H1 (cell line): ENCODE measurements at regions not wholly inside any gene's neighbourhood (a gene's known extent, or its start where the extent isn't known, plus 50 kb on each side); places are given as distances from the start of the nearest gene placed in this dataset.

Experiments
- CTCF ChIA-PET: fragments of 300-600 bp; sonication (Branson Sonifier 250); formaldehyde crosslinking; loops from one replicate; lab custom pipeline; 2021; ENCODE audit not compliant: partially characterized antibody; lab: Charles Lee
- POLR2A ChIA-PET: fragments of 300-600 bp; sonication (Branson Sonifier 250); formaldehyde crosslinking; loops from one replicate; lab custom pipeline; 2021; ENCODE audit warnings: inconsistent platforms; ENCODE audit not compliant: partially characterized antibody; lab: Charles Lee
- DNase-seq, 2 experiments: peaks; one replicate each; pipeline versions ENCODE4 v3.0.0 to v3.0.0-alpha.2; 2010 to 2022; ENCODE audit warnings: low spot score in 2 of 2, low read depth in 1 of 2, mixed read lengths in 1 of 2
- FAIRE-seq: peaks from 2 replicates; lab custom pipeline; 2011; peaks lifted over from hg19 to GRCh38; lab: Jason Lieb, UNC
- H2AFZ ChIP-seq: 2 replicates; pipeline ENCODE4 v1.8.1; 2012; ENCODE audit warnings: low read length, inconsistent platforms
- H2AK5ac ChIP-seq: 2 replicates; pipeline ENCODE4 v1.6.1; 2013; ENCODE audit warnings: low read depth, low read length
- H2BK120ac ChIP-seq: replicated peaks from 2 replicates; pipeline ENCODE3; 2013; ENCODE audit warnings: low read depth, low read length, inconsistent platforms
- H2BK12ac ChIP-seq: 2 replicates; pipeline ENCODE4 v1.6.1; 2013; ENCODE audit warnings: low read depth, low read length
- H2BK15ac ChIP-seq: 2 replicates; pipeline ENCODE4 v1.6.1; 2013; ENCODE audit warnings: low read length
- H2BK20ac ChIP-seq: 2 replicates; pipeline ENCODE4 v1.6.1; 2013; ENCODE audit warnings: low read length
- H2BK5ac ChIP-seq: 2 replicates; pipeline ENCODE4 v1.6.1; 2013; ENCODE audit warnings: low read depth, low read length
- H3K14ac ChIP-seq: 2 replicates; pipeline ENCODE4 v1.6.1; 2013; ENCODE audit warnings: inconsistent platforms; ENCODE audit not compliant: insufficient read length
- H3K18ac ChIP-seq: 2 replicates; pipeline ENCODE4 v1.6.1; 2013; ENCODE audit warnings: low read length; ENCODE audit errors: extremely low read depth
- H3K23ac ChIP-seq: 2 replicates; pipeline ENCODE4 v1.6.1; 2013; ENCODE audit warnings: inconsistent platforms; ENCODE audit not compliant: insufficient read length
- H3K23me2 ChIP-seq: 2 replicates; pipeline ENCODE4 v1.6.1; 2013; ENCODE audit warnings: low read depth, low read length
- H3K27ac ChIP-seq: 2 replicates; pipeline ENCODE4 v1.6.1; 2011; ENCODE audit warnings: low read depth, low read length, inconsistent platforms
- H3K27me3 ChIP-seq, 4 experiments: replicated peaks in 1 of 4; 1 replicate in 1 of 4; 2 replicates in 3 of 4; pipeline versions ENCODE4 v1.6.1 to v1.8.1; 2011 to 2013; ENCODE audit warnings: low read length in 3 of 4, mild to moderate bottlenecking in 3 of 4, inconsistent platforms in 2 of 4, mixed read lengths in 2 of 4, moderate library complexity in 1 of 4; ENCODE audit not compliant: control insufficient read depth in 3 of 4, insufficient read depth in 3 of 4; ENCODE audit errors: extremely low read depth in 1 of 4
- H3K36me3 ChIP-seq, 4 experiments: 2 replicates each; pipeline versions ENCODE4 v1.6.1 to v1.8.1; 2011 to 2013; ENCODE audit warnings: mild to moderate bottlenecking in 4 of 4, low read length in 3 of 4, moderate library complexity in 2 of 4, control low read depth in 1 of 4, inconsistent platforms in 1 of 4; ENCODE audit not compliant: insufficient read depth in 4 of 4, control insufficient read depth in 2 of 4
- H3K4ac ChIP-seq: replicated peaks from 2 replicates; pipeline ENCODE3; 2013; ENCODE audit warnings: low read length, low read depth, mixed read lengths, inconsistent platforms; ENCODE audit not compliant: insufficient read length
- H3K4me1 ChIP-seq, 4 experiments: replicated peaks in 1 of 4; 1 replicate in 1 of 4; 2 replicates in 3 of 4; pipeline versions ENCODE4 v1.6.1 to v1.8.1; 2011 to 2013; ENCODE audit warnings: low read length in 3 of 4, inconsistent platforms in 2 of 4, mixed read lengths in 1 of 4; ENCODE audit not compliant: insufficient read depth in 4 of 4, control insufficient read depth in 3 of 4
- H3K4me2 ChIP-seq, 2 experiments: 2 replicates each; pipeline versions ENCODE4 v1.6.1 to v1.8.1; 2011 to 2013; ENCODE audit warnings: low read depth in 2 of 2, low read length in 2 of 2, control low read depth in 1 of 2, inconsistent platforms in 1 of 2, mild to moderate bottlenecking in 1 of 2; ENCODE audit not compliant: insufficient read depth in 1 of 2
- H3K4me3 ChIP-seq, 4 experiments: fragments of 200-600, 300-600 bp in 1 of 4; sonication (generic), shearing (Covaris generic), sonication (Bioruptor Twin) in 1 of 4; 2 replicates each; pipeline versions ENCODE4 v1.5.1 to v1.8.1; 2011 to 2016; ENCODE audit warnings: low read length in 4 of 4, low read depth in 3 of 4, control low read depth in 2 of 4, inconsistent platforms in 2 of 4, mild to moderate bottlenecking in 2 of 4, mixed read lengths in 1 of 4, moderate library complexity in 1 of 4; ENCODE audit not compliant: insufficient read depth in 2 of 4; ENCODE audit errors: extremely low read depth in 1 of 4
- H3K56ac ChIP-seq: replicated peaks from 2 replicates; pipeline ENCODE3; 2013; ENCODE audit warnings: low read depth, mild to moderate bottlenecking, mixed read lengths, low read length, inconsistent platforms; ENCODE audit not compliant: insufficient read length
- H3K79me1 ChIP-seq: 2 replicates; pipeline ENCODE4 v1.6.1; 2013; ENCODE audit warnings: low read depth, low read length, control low read depth
- H3K79me2 ChIP-seq, 2 experiments: 2 replicates each; pipeline versions ENCODE4 v1.6.1 to v1.8.1; 2012 to 2013; ENCODE audit warnings: low read length in 2 of 2, mild to moderate bottlenecking in 2 of 2, inconsistent platforms in 1 of 2; ENCODE audit not compliant: insufficient read depth in 2 of 2, control insufficient read depth in 1 of 2
- H3K9ac ChIP-seq, 4 experiments: replicated peaks in 1 of 4; 1 replicate in 1 of 4; 2 replicates in 3 of 4; pipeline versions ENCODE4 v1.6.1 to v1.8.1; 2011 to 2013; ENCODE audit warnings: low read depth in 3 of 4, low read length in 3 of 4, control low read depth in 2 of 4, mild to moderate bottlenecking in 2 of 4, moderate library complexity in 2 of 4, inconsistent platforms in 1 of 4; ENCODE audit errors: extremely low read depth in 1 of 4
- H3K9me3 ChIP-seq, 2 experiments: 2 replicates each; pipeline versions ENCODE4 v1.6.1 to v1.8.1; 2012 to 2013; ENCODE audit warnings: mild to moderate bottlenecking in 2 of 2, moderate library complexity in 2 of 2, control low read depth in 1 of 2, inconsistent platforms in 1 of 2, low read depth in 1 of 2, low read length in 1 of 2, mixed read lengths in 1 of 2; ENCODE audit not compliant: insufficient read depth in 2 of 2
- H4K20me1 ChIP-seq, 2 experiments: replicated peaks in 1 of 2; 2 replicates each; pipeline versions ENCODE3 to v1.8.1; 2011 to 2013; ENCODE audit warnings: inconsistent platforms in 2 of 2, low read length in 2 of 2, mild to moderate bottlenecking in 1 of 2; ENCODE audit not compliant: insufficient read depth in 2 of 2, control insufficient read depth in 1 of 2
- H4K5ac ChIP-seq: 2 replicates; pipeline ENCODE4 v1.6.1; 2013; ENCODE audit warnings: low read length, low read depth, mixed read lengths, inconsistent platforms; ENCODE audit not compliant: insufficient read length
- H4K8ac ChIP-seq: 2 replicates; pipeline ENCODE4 v1.8.0; 2013; ENCODE audit warnings: mild to moderate bottlenecking, moderate library complexity, low read length, inconsistent platforms; ENCODE audit not compliant: insufficient read depth; ENCODE audit errors: extremely low read depth
- H4K91ac ChIP-seq: replicated peaks from 2 replicates; pipeline ENCODE3; 2013; ENCODE audit warnings: low read length, mixed read lengths, inconsistent platforms; ENCODE audit not compliant: insufficient read length
- BACH1 ChIP-seq: IDR thresholded peaks from 2 replicates; pipeline ENCODE4 v1.6.1; 2012; ENCODE audit warnings: low read length, improper control_type of control experiment
- CHD1 ChIP-seq: IDR thresholded peaks from 2 replicates; pipeline ENCODE4 v1.6.1; 2012; ENCODE audit warnings: low read depth, low read length, improper control_type of control experiment
- EP300 ChIP-seq, 2 experiments: IDR thresholded peaks; 1 replicate in 1 of 2; 2 replicates in 1 of 2; pipeline ENCODE4 v1.6.1; 2011 to 2012; ENCODE audit warnings: low read depth in 2 of 2, low read length in 2 of 2, mild to moderate bottlenecking in 2 of 2, borderline replicate concordance in 1 of 2, inconsistent platforms in 1 of 2, moderate library complexity in 1 of 2
- GABPA ChIP-seq: IDR thresholded peaks from 2 replicates; pipeline ENCODE4 v1.6.1; 2011; ENCODE audit warnings: mild to moderate bottlenecking, low read length, moderate library complexity, borderline replicate concordance; ENCODE audit not compliant: insufficient read depth
- GTF2F1 ChIP-seq: IDR thresholded peaks from 2 replicates; pipeline ENCODE4 v1.6.1; 2012; ENCODE audit warnings: low read depth, low read length, improper control_type of control experiment, borderline replicate concordance
- HDAC6 ChIP-seq: IDR thresholded peaks from one replicate; pipeline ENCODE4 v1.7.1; 2012; ENCODE audit warnings: low read depth, mild to moderate bottlenecking, inconsistent platforms, low read length, moderate library complexity
- NANOG ChIP-seq: IDR thresholded peaks from 2 replicates; pipeline ENCODE4 v1.6.1; 2011; ENCODE audit warnings: low read length, low read depth, mild to moderate bottlenecking, inconsistent platforms; ENCODE audit not compliant: insufficient read depth, poor library complexity, severe bottlenecking
- POLR2A ChIP-seq, 2 experiments: IDR thresholded peaks; 1 replicate in 1 of 2; 2 replicates in 1 of 2; pipeline ENCODE4 v1.6.1; 2011; ENCODE audit warnings: low read depth in 2 of 2, low read length in 2 of 2, mild to moderate bottlenecking in 2 of 2; ENCODE audit errors: control extremely low read depth in 1 of 2
- SIRT6 ChIP-seq: IDR thresholded peaks from one replicate; pipeline ENCODE4 v1.7.1; 2012; ENCODE audit warnings: low read length, inconsistent platforms
- SRF ChIP-seq: IDR thresholded peaks from 2 replicates; pipeline ENCODE4 v1.6.1; 2011; ENCODE audit warnings: mild to moderate bottlenecking, low read depth, low read length, moderate library complexity
- SUZ12 ChIP-seq: fragments of 200-600 bp; sonication (generic); IDR thresholded peaks from 2 replicates; pipeline ENCODE4 v1.6.1; 2012; ENCODE audit warnings: mild to moderate bottlenecking, inconsistent platforms, low read length, moderate library complexity, mixed read lengths
- YY1 ChIP-seq: IDR thresholded peaks from 2 replicates; pipeline ENCODE4 v1.6.1; 2011; ENCODE audit warnings: low read depth, mild to moderate bottlenecking, low read length
- ZNF274 ChIP-seq: IDR thresholded peaks from 2 replicates; pipeline ENCODE4 v1.7.0; 2012; ENCODE audit warnings: low read length, borderline replicate concordance; ENCODE audit errors: extremely low read depth
- WGBS, 2 experiments: shearing (Covaris generic) in 1 of 2; methylation state at CpG; one replicate each; pipeline versions ENCODE4 v1.1.6 to v1.1.7; 2013 to 2015; ENCODE audit warnings: low lambda C conversion rate in 2 of 2, mixed read lengths in 2 of 2, inconsistent platforms in 1 of 2, low coverage in 1 of 2, missing lambda C conversion rate in 1 of 2; ENCODE audit not compliant: insufficient replicate concordance in 2 of 2, insufficient coverage in 1 of 2, insufficient read length in 1 of 2; ENCODE audit errors: extremely low coverage in 1 of 2, missing lambda C conversion rate in 1 of 2; 5-methylcytosine and 5-hydroxymethylcytosine counted together
- TF ChIP-seq, protein P1 (sequence below): IDR thresholded peaks from 2 replicates; pipeline ENCODE4 v1.6.1; 2012; ENCODE audit warnings: inconsistent platforms

DNA sequence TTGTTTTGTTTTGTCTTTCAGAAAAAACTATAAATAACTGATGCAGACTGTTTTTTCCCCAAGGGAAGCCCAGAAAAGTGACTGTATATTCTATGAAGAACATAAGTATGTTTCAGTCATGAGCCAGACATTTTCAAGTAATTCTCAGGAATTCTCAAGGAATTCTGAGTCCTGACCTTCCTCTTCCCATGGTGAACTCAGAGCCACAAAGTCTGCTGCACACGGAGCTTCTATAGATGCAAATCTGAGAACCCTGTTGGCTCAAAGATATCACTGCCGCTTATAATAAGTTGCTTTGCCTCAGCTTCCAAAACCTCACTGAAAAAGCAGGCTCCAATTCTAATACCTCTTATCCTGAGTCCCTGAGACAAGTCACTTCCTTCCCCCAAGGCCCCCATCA is 418.5 kb upstream of the RUNX1 start:
- H3K18ac ChIP-seq: no peak overlapping the region
- H2BK12ac ChIP-seq: no peak overlapping the region
- H3K23ac ChIP-seq: no peak overlapping the region
- H4K8ac ChIP-seq: no peak overlapping the region
- H3K36me3 ChIP-seq: no peaks in the 10 kb centered on the region
- no peak overlapping the region for H3K9ac ChIP-seq
- H4K5ac ChIP-seq: no peak overlapping the region
- H2AFZ ChIP-seq: no peak overlapping the region
- no peak overlapping the region for H3K4ac ChIP-seq
- 90% methylated on average over 2 of the region's 2 CpGs; no CpG with 5 or more reads in 1 of the 2 experiments for WGBS, 2 experiments
- H3K27me3 ChIP-seq: no peaks in the 10 kb centered on the region
- H3K4me2 ChIP-seq: no peak overlapping the region
- H3K79me2 ChIP-seq: no peaks in the 10 kb centered on the region
- H3K14ac ChIP-seq: no peak overlapping the region
- no peaks in the 10 kb centered on the region; the same call in 1 of the 2 replicates for H3K23me2 ChIP-seq
- H2BK20ac ChIP-seq: no peak overlapping the region
- ChIA-PET POLR2A (no interaction called here), CTCF (no interaction called here)
- H3K9me3 ChIP-seq: peaks cover 0 to 4% of the 10 kb centered on the region in 2 experiments; a peak in 1 of 4 replicates
- no peak overlapping the region for H3K27ac ChIP-seq
- H3K79me1 ChIP-seq: no peaks in the 10 kb centered on the region
- no peak overlapping the region for H2AK5ac ChIP-seq
- no peak overlapping the region for H2BK5ac ChIP-seq
- no peak overlapping the region for H2BK15ac ChIP-seq
- TF ChIP-seq SIRT6: no peak
- TF ChIP-seq CHD1: no peak
- TF ChIP-seq BACH1: no peak
- TF ChIP-seq SRF: no peak
- TF ChIP-seq GABPA: no peak
- no peak for TF ChIP-seq POLR2A (IDR thresholded peaks at IDR 0.05; ENCODE audit: control extremely low read depth in 1 of 2, low read depth in 2 of 2, low read length in 2 of 2)
- TF ChIP-seq EP300 (IDR thresholded peaks at IDR 0.05; ENCODE audit: borderline replicate concordance in 1 of 2, low read depth in 2 of 2, low read length in 2 of 2): no peak
- no peak for TF ChIP-seq ZNF274
- no peak for TF ChIP-seq HDAC6
- no peak for TF ChIP-seq YY1
- no peak for TF ChIP-seq NANOG
- no peak for TF ChIP-seq SUZ12
- no peak for TF ChIP-seq GTF2F1
- TF ChIP-seq, protein P1, sequence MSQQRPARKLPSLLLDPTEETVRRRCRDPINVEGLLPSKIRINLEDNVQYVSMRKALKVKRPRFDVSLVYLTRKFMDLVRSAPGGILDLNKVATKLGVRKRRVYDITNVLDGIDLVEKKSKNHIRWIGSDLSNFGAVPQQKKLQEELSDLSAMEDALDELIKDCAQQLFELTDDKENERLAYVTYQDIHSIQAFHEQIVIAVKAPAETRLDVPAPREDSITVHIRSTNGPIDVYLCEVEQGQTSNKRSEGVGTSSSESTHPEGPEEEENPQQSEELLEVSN: no peak
- no peak overlapping the region for H4K91ac ChIP-seq
- FAIRE-seq (no peak), DNase-seq (no peak)
- H4K20me1 ChIP-seq: no peaks in the 10 kb centered on the region
- H3K4me3 ChIP-seq: no peak overlapping the region
- H3K4me1 ChIP-seq: peaks cover 4 to 17% (median 11%) of the 10 kb centered on the region in 4 experiments; a peak in 6 of 7 replicates
- H3K56ac ChIP-seq: no peak overlapping the region
- H2BK120ac ChIP-seq: no peak overlapping the region
